ENCODE measurements at regions not wholly inside any gene's neighbourhood (a gene's known extent, or its start where the extent isn't known, plus 50 kb on each side); places are given as distances from the start of the nearest gene placed in this dataset.

DNA sequence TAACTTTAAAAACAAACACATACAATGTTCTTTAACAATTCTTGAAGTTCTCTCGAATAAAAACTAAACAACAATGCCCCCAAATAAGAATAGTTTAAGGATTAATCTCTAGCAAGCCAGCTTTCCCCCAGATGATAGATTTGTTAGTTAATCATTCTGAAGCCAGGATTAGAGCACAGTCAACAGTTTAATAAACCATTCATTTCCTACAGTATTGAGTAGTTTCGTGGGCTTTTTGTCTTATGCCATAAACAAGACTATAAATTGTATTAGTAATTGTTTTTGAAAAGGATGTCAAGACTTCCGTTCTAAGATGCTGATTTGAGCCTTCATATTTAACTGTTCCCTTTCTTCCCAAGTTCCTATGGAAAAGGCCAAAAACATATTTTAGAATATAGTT, 136.6 kb downstream of the PIK3R1 start:
- TF ChIP-seq, protein P1, sequence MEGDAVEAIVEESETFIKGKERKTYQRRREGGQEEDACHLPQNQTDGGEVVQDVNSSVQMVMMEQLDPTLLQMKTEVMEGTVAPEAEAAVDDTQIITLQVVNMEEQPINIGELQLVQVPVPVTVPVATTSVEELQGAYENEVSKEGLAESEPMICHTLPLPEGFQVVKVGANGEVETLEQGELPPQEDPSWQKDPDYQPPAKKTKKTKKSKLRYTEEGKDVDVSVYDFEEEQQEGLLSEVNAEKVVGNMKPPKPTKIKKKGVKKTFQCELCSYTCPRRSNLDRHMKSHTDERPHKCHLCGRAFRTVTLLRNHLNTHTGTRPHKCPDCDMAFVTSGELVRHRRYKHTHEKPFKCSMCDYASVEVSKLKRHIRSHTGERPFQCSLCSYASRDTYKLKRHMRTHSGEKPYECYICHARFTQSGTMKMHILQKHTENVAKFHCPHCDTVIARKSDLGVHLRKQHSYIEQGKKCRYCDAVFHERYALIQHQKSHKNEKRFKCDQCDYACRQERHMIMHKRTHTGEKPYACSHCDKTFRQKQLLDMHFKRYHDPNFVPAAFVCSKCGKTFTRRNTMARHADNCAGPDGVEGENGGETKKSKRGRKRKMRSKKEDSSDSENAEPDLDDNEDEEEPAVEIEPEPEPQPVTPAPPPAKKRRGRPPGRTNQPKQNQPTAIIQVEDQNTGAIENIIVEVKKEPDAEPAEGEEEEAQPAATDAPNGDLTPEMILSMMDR (IDR thresholded peaks at IDR 0.05; ENCODE audit: control insufficient read depth, extremely low read depth, insufficient read depth) = no peak
- DNase-seq (ENCODE audit: low read depth) = no peak
- no peak overlapping the region for H3K4me3 ChIP-seq (ENCODE audit: low read depth, low read length)

DNA sequence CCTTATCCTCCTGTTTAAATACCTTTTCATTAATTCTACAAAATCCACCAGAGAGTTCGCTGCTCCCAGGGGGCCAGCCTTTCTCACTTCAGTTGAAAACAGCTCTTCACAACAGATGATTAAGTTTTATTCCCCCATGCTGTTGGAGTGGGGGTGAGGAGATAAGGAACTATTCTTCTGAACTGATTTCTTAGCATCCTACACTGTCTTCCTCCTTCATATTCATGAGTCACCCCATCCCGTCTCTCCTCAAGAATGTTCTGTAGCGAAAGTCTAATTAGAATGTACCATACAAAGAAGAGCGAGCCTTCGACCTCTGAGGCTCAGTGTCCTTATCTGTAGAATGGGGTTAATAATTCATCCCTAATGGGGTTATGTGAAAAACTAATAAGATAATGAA, 138.0 kb downstream of the PIK3R1 start:
- TF ChIP-seq, protein P1 (IDR thresholded peaks at IDR 0.05; ENCODE audit: control insufficient read depth, extremely low read depth, insufficient read depth) = no peak
- DNase-seq (ENCODE audit: low read depth) = no peak
- no peak overlapping the region for H3K4me3 ChIP-seq (ENCODE audit: low read depth, low read length)

DNA sequence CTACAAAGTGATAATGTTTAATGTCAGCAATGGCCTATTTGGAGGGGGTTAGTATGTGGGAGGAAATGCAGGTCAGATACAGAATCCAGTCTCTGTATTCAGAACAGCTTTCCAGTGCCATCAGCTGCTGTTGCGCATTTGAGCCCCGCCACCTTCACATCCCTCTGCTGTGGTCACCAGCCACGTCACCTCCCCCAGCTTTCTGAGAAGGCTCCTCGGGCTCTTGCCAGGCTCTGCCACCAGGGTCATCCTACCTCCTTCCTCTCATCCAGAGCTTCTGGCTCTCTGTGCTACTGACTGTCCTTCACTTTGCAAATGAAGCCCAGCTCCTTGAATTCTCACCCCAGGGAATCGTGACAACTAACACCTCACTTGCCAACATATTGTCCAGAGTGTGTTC, 138.8 kb downstream of the PIK3R1 start:
- TF ChIP-seq, protein P1 (IDR thresholded peaks at IDR 0.05; ENCODE audit: control insufficient read depth, extremely low read depth, insufficient read depth) = no peak
- no peak for DNase-seq (ENCODE audit: low read depth)

DNA sequence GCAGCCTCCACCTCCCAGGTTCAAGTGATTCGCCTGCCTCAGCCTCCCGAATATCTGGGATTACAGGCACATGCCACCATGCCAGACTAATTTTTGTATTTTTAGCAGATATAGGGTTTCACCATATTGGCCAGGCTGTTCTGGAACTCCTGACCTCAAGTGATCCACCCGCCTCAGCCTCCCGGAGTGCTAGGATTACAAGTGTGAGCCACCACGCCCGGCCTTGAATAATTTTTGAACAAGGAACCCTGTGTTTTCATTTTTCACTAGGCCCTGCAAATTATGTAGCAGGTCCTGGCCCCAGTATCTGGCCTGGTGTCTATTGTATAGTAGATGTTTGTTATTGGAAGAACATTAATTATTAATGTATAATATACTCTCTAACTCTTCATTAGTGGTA, 140.7 kb downstream of the PIK3R1 start:
- no peak for DNase-seq (ENCODE audit: low read depth)
- H3K4me3 ChIP-seq (ENCODE audit: low read depth, low read length) = no peak overlapping the region
- TF ChIP-seq, protein P1 (IDR thresholded peaks at IDR 0.05; ENCODE audit: control insufficient read depth, extremely low read depth, insufficient read depth) = no peak

More for the DNA sequence above, 138.8 kb downstream of the PIK3R1 start:
- no peak overlapping the region for H3K4me3 ChIP-seq (ENCODE audit: low read depth, low read length)

DNA sequence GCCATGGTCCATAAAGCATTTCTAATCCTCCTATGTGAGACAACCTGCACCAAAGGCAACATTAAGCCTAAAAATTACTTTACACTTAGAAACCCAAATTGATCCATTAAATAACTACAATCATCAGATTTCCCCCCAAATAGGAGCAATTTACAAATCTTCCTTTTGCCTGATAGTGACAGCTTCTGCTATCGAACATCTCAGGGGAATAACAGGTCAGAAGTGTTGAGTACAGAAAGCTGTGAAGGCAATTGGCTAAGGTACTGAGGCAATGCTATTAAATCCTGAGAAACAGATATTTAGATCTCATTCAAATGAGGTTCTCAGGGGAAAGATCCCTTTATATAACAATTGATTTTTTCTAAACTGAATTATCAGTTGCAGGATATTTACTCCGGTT, 141.1 kb downstream of the PIK3R1 start:
- TF ChIP-seq, protein P1 (IDR thresholded peaks at IDR 0.05; ENCODE audit: control insufficient read depth, extremely low read depth, insufficient read depth) = no peak
- DNase-seq (ENCODE audit: low read depth) = no peak
- no peak overlapping the region for H3K4me3 ChIP-seq (ENCODE audit: low read depth, low read length)

DNA sequence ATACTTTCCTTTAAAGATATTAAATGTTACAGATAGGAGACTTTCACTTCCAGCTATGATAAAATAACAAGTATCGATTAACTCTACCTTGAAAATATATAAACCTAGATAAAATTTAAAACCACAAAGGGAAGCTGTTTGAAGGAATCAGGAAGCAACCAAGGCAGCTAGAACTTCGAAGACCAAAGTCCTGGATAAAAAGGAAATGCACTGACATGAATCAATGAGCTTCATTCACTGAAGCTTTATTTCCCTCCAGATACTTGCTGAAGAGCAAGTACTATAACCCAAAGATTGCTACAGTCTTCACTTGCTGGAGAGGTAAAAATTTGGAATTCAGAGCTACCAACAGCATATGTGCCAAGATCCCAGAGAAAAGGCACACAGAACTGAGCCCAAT, 144.1 kb downstream of the PIK3R1 start:
- DNase-seq (ENCODE audit: low read depth) = no peak
- TF ChIP-seq, protein P1 (IDR thresholded peaks at IDR 0.05; ENCODE audit: control insufficient read depth, extremely low read depth, insufficient read depth) = no peak
- no peak overlapping the region for H3K4me3 ChIP-seq (ENCODE audit: low read depth, low read length)

DNA sequence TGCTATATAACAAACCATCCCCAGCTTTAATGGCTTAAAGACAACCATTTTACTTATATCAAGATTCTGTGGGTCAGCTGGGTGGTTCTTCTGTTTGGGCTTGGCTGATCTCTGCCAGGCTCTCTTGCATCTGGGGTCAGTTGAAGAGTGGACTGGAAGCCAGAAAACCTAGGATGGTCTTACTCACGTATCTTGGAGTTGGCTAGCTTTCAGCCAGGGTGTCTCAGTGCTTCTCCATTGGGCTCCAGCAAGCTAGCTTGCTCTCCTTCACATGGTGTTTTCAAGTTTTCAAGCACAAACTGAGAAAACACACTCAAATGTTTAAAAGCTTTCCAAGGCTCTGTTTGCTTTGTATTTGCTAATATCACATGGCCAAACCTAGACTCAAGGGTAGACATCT, 146.8 kb downstream of the PIK3R1 start:
- H3K4me3 ChIP-seq (ENCODE audit: low read depth, low read length) = no peak overlapping the region
- TF ChIP-seq, protein P1 (IDR thresholded peaks at IDR 0.05; ENCODE audit: control insufficient read depth, extremely low read depth, insufficient read depth) = no peak
- no peak for DNase-seq (ENCODE audit: low read depth)
